ENCODE measurements at regions not wholly inside any gene's neighbourhood (a gene's known extent, or its start where the extent isn't known, plus 50 kb on each side); places are given as distances from the start of the nearest gene placed in this dataset.

DNA sequence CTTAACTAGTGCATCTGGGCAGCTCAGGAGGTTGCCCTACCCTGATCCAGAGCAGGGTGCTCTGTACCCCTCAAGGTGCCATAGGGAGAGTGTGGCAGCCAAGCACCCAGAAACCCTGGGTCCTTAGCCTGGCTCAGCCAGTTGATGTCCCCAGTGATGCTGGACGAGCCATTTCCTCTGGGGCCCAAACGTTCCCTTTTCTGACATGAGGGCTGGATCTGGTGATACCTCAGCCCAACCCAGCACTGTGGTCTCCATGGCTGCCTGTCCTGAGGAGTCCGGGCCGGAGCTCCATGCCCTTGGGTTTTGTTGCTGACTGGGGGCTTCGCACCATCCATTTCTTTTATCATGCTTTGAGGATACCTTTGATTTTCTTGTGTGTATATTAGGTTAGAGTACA lies 87.9 kb upstream of the IKZF1 start:
- intact Hi-C loops (cut with DNase I; ENCODE audit: low total_unique reads) (no loop called here), in situ Hi-C loops (cut with MboI; ENCODE audit: low pct_ligation_motif_present in 1 of 4, low pct_unique_long_range_greater_than_20kb in 1 of 4, low sequenced_read_pairs in 3 of 4) (loop anchor here in 1 of 4 donors (25.0 kb wide), 1 partner anchor 196 kb away; no protein-coding TSS in a partner anchor)
- H3K4me1 ChIP-seq = no peaks in the 10 kb centered on the region
- 92% methylated on average over 5 of the region's 5 CpGs; no CpG with 5 or more reads in 1 of the 2 donors for WGBS, 2 donors (ENCODE audit: low coverage in 1 of 2)
- no peaks in the 10 kb centered on the region for H3K27me3 ChIP-seq
- DNase-seq = no peak
- H3K27ac ChIP-seq = no peak overlapping the region
- no peak for TF ChIP-seq EP300 (IDR thresholded peaks at IDR 0.05; ENCODE audit: low read depth)
- no peak for TF ChIP-seq POLR2AphosphoS5 (IDR thresholded peaks at IDR 0.05)
- no peak for TF ChIP-seq POLR2A (IDR thresholded peaks at IDR 0.05)
- TF ChIP-seq, protein P1, sequence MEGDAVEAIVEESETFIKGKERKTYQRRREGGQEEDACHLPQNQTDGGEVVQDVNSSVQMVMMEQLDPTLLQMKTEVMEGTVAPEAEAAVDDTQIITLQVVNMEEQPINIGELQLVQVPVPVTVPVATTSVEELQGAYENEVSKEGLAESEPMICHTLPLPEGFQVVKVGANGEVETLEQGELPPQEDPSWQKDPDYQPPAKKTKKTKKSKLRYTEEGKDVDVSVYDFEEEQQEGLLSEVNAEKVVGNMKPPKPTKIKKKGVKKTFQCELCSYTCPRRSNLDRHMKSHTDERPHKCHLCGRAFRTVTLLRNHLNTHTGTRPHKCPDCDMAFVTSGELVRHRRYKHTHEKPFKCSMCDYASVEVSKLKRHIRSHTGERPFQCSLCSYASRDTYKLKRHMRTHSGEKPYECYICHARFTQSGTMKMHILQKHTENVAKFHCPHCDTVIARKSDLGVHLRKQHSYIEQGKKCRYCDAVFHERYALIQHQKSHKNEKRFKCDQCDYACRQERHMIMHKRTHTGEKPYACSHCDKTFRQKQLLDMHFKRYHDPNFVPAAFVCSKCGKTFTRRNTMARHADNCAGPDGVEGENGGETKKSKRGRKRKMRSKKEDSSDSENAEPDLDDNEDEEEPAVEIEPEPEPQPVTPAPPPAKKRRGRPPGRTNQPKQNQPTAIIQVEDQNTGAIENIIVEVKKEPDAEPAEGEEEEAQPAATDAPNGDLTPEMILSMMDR (IDR thresholded peaks at IDR 0.05) = no peak
- no peaks in the 10 kb centered on the region for H3K36me3 ChIP-seq
- H3K9me3 ChIP-seq = no peaks in the 10 kb centered on the region
- H3K4me3 ChIP-seq = no peak overlapping the region

DNA sequence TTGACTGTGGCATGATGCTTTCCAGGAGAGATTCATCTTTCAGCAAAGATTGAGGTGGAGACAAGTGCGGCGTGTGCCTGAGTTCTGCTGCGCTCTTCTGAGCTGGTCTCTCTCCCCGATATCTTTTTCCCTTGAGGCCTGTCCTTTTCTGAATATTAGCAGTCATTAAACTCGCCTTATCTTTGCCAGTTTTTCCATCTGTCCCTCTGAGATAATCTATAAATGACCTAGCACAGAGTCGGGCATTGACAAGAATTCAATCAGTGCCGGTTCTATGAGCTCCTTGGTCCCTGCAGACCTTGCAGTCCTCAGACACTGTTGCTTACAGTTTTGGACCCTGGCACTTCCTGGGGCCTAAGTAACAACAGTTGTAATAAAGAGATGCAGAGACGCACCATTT lies 89.7 kb upstream of the IKZF1 start:
- no peaks in the 10 kb centered on the region for H3K27me3 ChIP-seq
- no peak for DNase-seq
- no peaks in the 10 kb centered on the region for H3K36me3 ChIP-seq
- intact Hi-C loops (cut with DNase I; ENCODE audit: low total_unique reads) (no loop called here), in situ Hi-C loops (cut with MboI; ENCODE audit: low pct_ligation_motif_present in 1 of 4, low pct_unique_long_range_greater_than_20kb in 1 of 4, low sequenced_read_pairs in 3 of 4) (loop anchor here in 1 of 4 donors (25.0 kb wide), 1 partner anchor 198 kb away; no protein-coding TSS in a partner anchor)
- H3K4me1 ChIP-seq = no peaks in the 10 kb centered on the region
- 83 to 87% methylated on average over 7 to 8 of the region's 8 CpGs for WGBS, 2 donors (ENCODE audit: low coverage in 1 of 2)
- no peaks in the 10 kb centered on the region for H3K9me3 ChIP-seq
- no peak overlapping the region for H3K27ac ChIP-seq
- no peak overlapping the region for H3K4me3 ChIP-seq
- TF ChIP-seq EP300 (IDR thresholded peaks at IDR 0.05; ENCODE audit: low read depth) (no peak), POLR2AphosphoS5 (IDR thresholded peaks at IDR 0.05) (no peak), POLR2A (IDR thresholded peaks at IDR 0.05) (no peak)
- TF ChIP-seq, protein P1 (IDR thresholded peaks at IDR 0.05) = no peak

DNA sequence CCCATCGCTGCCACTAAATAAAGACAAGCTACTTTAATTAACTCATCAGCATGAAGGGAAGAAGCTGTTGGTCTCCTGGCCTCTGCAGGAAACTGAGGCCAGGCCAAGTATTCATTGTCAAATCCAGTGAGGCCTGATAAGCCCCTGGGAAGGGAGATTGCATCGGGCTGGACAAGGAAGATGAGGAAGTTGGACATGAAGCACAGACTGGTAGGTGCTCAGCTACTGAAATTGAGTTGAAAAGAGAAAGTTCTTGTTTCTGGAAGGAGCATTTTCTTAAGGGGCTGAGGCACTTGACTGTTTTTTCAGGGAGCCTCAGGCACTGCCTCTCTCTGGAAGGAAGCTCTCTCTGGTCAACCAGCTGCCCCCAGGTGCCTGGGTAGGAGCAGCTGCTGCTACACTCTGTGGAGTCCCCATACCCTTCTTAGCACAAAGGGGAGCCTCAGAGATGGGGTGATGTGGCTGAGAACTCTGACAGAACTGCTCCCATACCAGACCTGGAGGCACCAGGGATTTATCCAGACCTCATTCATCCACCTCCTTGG lies 90.3 kb upstream of the IKZF1 start:
- in situ Hi-C loops (cut with MboI; ENCODE audit: low pct_ligation_motif_present in 1 of 4, low pct_unique_long_range_greater_than_20kb in 1 of 4, low sequenced_read_pairs in 3 of 4) (loop anchor here in 1 of 4 donors (25.0 kb wide), 1 partner anchor 198 kb away; no protein-coding TSS in a partner anchor), intact Hi-C loops (cut with DNase I; ENCODE audit: low total_unique reads) (no loop called here)
- TF ChIP-seq EP300 (IDR thresholded peaks at IDR 0.05; ENCODE audit: low read depth) (no peak), POLR2AphosphoS5 (IDR thresholded peaks at IDR 0.05) (no peak), POLR2A (IDR thresholded peaks at IDR 0.05) (no peak)
- TF ChIP-seq, protein P1 (IDR thresholded peaks at IDR 0.05) = no peak
- Histone ChIP-seq H3K36me3 (no peaks in the 10 kb centered on the region), H3K9me3 (no peaks in the 10 kb centered on the region), H3K27ac (no peak overlapping the region), H3K4me1 (no peaks in the 10 kb centered on the region), H3K4me3 (no peak overlapping the region), H3K27me3 (no peaks in the 10 kb centered on the region)
- DNase-seq = no peak
- WGBS, 2 donors (ENCODE audit: low coverage in 1 of 2) = 83% methylated on average over 2 of the region's 2 CpGs

DNA sequence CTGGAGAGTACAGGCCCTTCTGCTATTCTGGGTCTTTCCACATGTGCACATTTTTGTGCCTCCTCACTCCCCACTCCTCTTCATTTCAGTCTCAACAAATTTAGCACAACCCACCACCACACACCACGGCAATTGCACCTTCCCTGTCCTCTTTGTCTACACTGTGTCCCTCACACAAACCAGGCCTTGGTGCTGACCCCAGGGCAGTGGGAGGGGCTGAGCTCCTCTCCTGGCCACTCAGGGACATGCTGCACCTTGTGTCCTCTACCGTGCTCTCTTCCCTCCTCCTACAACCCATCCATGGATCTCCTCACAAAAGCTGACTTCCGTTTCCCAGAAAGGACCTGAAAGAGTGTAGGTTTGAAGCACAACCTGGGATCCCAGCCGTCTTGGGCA lies 90.9 kb upstream of the IKZF1 start:
- H3K27ac ChIP-seq = no peak overlapping the region
- H3K27me3 ChIP-seq = no peaks in the 10 kb centered on the region
- intact Hi-C loops (cut with DNase I; ENCODE audit: low total_unique reads) = no loop called here
- WGBS, 2 donors (ENCODE audit: low coverage in 1 of 2) = 75 to 76% methylated on average over 2 to 4 of the region's 4 CpGs
- H3K4me3 ChIP-seq = no peak overlapping the region
- TF ChIP-seq POLR2AphosphoS5 (IDR thresholded peaks at IDR 0.05) (no peak), EP300 (IDR thresholded peaks at IDR 0.05; ENCODE audit: low read depth) (no peak), POLR2A (IDR thresholded peaks at IDR 0.05) (no peak)
- TF ChIP-seq, protein P1 (IDR thresholded peaks at IDR 0.05) = no peak
- no peaks in the 10 kb centered on the region for H3K36me3 ChIP-seq
- H3K4me1 ChIP-seq = no peaks in the 10 kb centered on the region
- in situ Hi-C loops (cut with MboI; ENCODE audit: low pct_ligation_motif_present in 1 of 4, low pct_unique_long_range_greater_than_20kb in 1 of 4, low sequenced_read_pairs in 3 of 4) = loop anchor here in 1 of 4 donors (25.0 kb wide), 1 partner anchor 199 kb away; no protein-coding TSS in a partner anchor
- H3K9me3 ChIP-seq = no peaks in the 10 kb centered on the region
- no peak for DNase-seq
